Astrocyte (in vitro differentiated cells and primary cell): ENCODE measurements at regions not wholly inside any gene's neighbourhood (a gene's known extent, or its start where the extent isn't known, plus 50 kb on each side); places are given as distances from the start of the nearest gene placed in this dataset.

Experiments used
- DNase-seq: peaks from one replicate; pipeline ENCODE4 v3.0.0-alpha.2; 2010; ENCODE audit warnings: low read depth
- FAIRE-seq: peaks from 2 replicates; lab custom pipeline; 2011; peaks lifted over from hg19 to GRCh38; lab: Jason Lieb, UNC
- H2AFZ ChIP-seq: 2 replicates; pipeline ENCODE4 v1.6.0; 2012; ENCODE audit warnings: low read depth, low read length, inconsistent platforms
- H3K27ac ChIP-seq: 2 replicates; pipeline ENCODE4 v1.5.1; 2011; ENCODE audit warnings: low read depth, low read length, inconsistent platforms
- H3K27me3 ChIP-seq: 2 replicates; pipeline ENCODE4 v1.6.0; 2011; ENCODE audit warnings: low read length, inconsistent platforms; ENCODE audit not compliant: insufficient read depth
- H3K36me3 ChIP-seq: 2 replicates; pipeline ENCODE4 v1.5.1; 2011; ENCODE audit warnings: low read length, inconsistent platforms; ENCODE audit not compliant: insufficient read depth
- H3K4me1 ChIP-seq: 2 replicates; pipeline ENCODE4 v1.5.1; 2011; ENCODE audit warnings: low read length, inconsistent platforms; ENCODE audit not compliant: insufficient read depth
- H3K4me2 ChIP-seq: 2 replicates; pipeline ENCODE4 v1.6.0; 2012; ENCODE audit warnings: low read length, inconsistent platforms
- H3K4me3 ChIP-seq: 2 replicates; pipeline ENCODE4 v1.5.1; 2011; ENCODE audit warnings: low read depth, mild to moderate bottlenecking, low read length, inconsistent platforms; ENCODE audit not compliant: insufficient read depth
- H3K79me2 ChIP-seq: 2 replicates; pipeline ENCODE4 v1.6.0; 2012; ENCODE audit warnings: mild to moderate bottlenecking, low read length, inconsistent platforms; ENCODE audit not compliant: insufficient read depth
- H3K9ac ChIP-seq: 2 replicates; pipeline ENCODE4 v1.6.0; 2012; ENCODE audit warnings: mild to moderate bottlenecking, low read length, inconsistent platforms
- H3K9me3 ChIP-seq: 2 replicates; pipeline ENCODE4 v1.5.1; 2012; ENCODE audit warnings: low read depth, mild to moderate bottlenecking, low read length, inconsistent platforms; ENCODE audit not compliant: insufficient read depth
- H4K20me1 ChIP-seq: 2 replicates; pipeline ENCODE4 v1.6.0; 2012; ENCODE audit warnings: low read length, inconsistent platforms; ENCODE audit not compliant: insufficient read depth
- H3K27ac Mint-ChIP-seq: one replicate; pipeline ENCODE4 v1.8.0; 2021; ENCODE audit warnings: mild to moderate bottlenecking, mixed read lengths; ENCODE audit not compliant: unreplicated experiment
- H3K27me3 Mint-ChIP-seq: one replicate; pipeline ENCODE4 v1.8.0; 2021; ENCODE audit warnings: low read depth, mixed read lengths; ENCODE audit not compliant: unreplicated experiment
- H3K36me3 Mint-ChIP-seq: one replicate; pipeline ENCODE4 v1.8.0; 2021; ENCODE audit warnings: low read depth, mixed read lengths; ENCODE audit not compliant: unreplicated experiment
- H3K4me1 Mint-ChIP-seq: one replicate; pipeline ENCODE4 v1.8.0; 2021; ENCODE audit warnings: low read depth, mixed read lengths; ENCODE audit not compliant: unreplicated experiment
- H3K4me3 Mint-ChIP-seq: one replicate; pipeline ENCODE4 v1.8.0; 2021; ENCODE audit warnings: mild to moderate bottlenecking, moderate library complexity, mixed read lengths; ENCODE audit not compliant: unreplicated experiment
- H3K9me3 Mint-ChIP-seq: one replicate; pipeline ENCODE4 v1.8.0; 2021; ENCODE audit warnings: mild to moderate bottlenecking, mixed read lengths; ENCODE audit not compliant: unreplicated experiment
- EZH2 ChIP-seq: IDR thresholded peaks from 2 replicates; pipeline ENCODE4 v1.6.1; 2012; ENCODE audit warnings: mild to moderate bottlenecking, low read length, inconsistent platforms; ENCODE audit not compliant: insufficient read depth
- TF ChIP-seq, protein P1 (sequence below): IDR thresholded peaks from 2 replicates; pipeline ENCODE4 v1.5.1; 2011; ENCODE audit warnings: low read depth, mild to moderate bottlenecking, inconsistent platforms, low read length, moderate library complexity; ENCODE audit not compliant: insufficient read depth

DNA sequence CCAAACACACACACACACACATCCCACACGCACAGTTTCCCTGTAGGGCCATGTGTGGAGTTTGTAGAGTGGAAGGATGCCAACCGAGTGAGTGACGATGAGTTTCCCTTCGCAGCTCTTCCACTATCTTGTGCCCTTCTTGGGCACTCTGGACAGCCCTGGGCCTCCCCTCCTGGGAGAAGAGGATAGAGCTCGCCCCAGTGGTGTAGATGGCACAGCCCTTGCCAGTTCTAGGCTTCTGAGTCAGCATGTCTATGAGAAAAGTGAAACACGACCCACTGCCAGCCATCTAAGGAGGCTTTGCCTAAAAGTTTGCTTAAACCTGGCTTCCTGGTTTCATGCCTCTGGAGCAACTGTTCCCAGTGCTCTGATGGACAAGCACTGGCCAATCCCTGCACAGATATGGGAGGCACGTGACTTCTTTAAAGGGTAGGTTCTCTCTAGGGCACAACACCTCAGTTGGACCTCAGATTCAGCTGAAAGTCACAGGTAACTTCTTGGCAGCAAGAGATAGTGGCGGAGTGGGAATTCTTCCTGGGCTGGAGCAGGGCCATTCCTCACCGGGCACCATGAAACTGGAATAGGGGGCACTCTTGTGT lies 195.9 kb upstream of the GALNT2 start:
- no peaks in the 10 kb centered on the region for H3K79me2 ChIP-seq
- Mint-ChIP-seq H3K27ac (no peak overlapping the region), H3K36me3 (peaks cover 3% of the 10 kb centered on the region), H3K27me3 (no peaks in the 10 kb centered on the region), H3K4me1 (peaks cover 14% of the 10 kb centered on the region), H3K9me3 (no peaks in the 10 kb centered on the region), H3K4me3 (no peak overlapping the region)
- no peaks in the 10 kb centered on the region for H3K36me3 ChIP-seq
- H3K9me3 ChIP-seq, result peaks cover 3% of the 10 kb centered on the region
- H3K4me3 ChIP-seq, result no peak overlapping the region
- TF ChIP-seq EZH2, result no peak
- TF ChIP-seq, protein P1, sequence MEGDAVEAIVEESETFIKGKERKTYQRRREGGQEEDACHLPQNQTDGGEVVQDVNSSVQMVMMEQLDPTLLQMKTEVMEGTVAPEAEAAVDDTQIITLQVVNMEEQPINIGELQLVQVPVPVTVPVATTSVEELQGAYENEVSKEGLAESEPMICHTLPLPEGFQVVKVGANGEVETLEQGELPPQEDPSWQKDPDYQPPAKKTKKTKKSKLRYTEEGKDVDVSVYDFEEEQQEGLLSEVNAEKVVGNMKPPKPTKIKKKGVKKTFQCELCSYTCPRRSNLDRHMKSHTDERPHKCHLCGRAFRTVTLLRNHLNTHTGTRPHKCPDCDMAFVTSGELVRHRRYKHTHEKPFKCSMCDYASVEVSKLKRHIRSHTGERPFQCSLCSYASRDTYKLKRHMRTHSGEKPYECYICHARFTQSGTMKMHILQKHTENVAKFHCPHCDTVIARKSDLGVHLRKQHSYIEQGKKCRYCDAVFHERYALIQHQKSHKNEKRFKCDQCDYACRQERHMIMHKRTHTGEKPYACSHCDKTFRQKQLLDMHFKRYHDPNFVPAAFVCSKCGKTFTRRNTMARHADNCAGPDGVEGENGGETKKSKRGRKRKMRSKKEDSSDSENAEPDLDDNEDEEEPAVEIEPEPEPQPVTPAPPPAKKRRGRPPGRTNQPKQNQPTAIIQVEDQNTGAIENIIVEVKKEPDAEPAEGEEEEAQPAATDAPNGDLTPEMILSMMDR, result no peak
- no peak overlapping the region for H2AFZ ChIP-seq
- H3K27ac ChIP-seq, result no peak overlapping the region
- H3K9ac ChIP-seq, result no peak overlapping the region
- H3K27me3 ChIP-seq, result no peaks in the 10 kb centered on the region
- no peak overlapping the region for H3K4me2 ChIP-seq
- no peak for FAIRE-seq
- H4K20me1 ChIP-seq, result no peaks in the 10 kb centered on the region
- no peaks in the 10 kb centered on the region for H3K4me1 ChIP-seq
- no peak for DNase-seq

DNA sequence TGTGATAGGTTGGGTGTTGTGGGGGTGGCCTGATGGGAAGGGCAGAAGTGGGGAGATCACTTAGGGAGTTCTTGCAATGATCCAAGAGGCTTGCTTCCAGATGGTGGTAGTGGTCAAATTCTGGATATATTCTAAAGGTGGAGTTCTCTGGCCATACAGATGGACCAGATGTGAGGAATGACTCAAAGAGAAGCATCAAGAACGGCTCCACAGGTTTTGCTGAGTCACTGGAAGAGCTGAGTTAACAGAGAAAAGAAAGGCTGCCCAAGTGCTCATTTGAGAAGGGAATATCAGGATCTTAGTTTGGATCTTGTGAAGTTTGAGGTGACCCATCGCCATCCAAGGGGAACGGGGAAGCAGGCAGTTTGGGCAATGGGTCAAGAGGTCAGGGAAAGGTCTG lies 192.9 kb upstream of the GALNT2 start:
- no peak overlapping the region for H3K27ac Mint-ChIP-seq
- no peak for FAIRE-seq

DNA sequence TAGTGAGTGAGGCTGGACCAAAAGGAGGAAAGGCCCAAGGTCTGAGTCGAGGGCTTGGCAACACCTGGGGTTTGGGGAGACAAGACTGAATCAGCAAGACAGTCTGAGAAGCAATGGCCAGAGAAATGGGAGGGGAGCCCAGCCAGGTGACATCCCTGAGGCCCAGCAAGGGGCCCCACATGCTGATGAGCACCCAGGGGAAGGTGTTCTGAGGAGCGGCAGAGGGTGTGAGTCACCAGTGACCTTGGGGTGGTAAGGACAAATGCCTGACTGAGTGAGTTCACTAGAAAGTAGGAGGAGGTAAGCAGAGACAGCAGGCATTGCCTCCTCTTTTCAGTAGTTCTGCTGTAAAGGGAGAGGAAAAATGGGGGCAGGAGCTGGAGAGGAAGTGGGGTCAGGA lies 192.4 kb upstream of the GALNT2 start:
- FAIRE-seq (no peak), DNase-seq (no peak)
- Histone ChIP-seq H3K36me3 (no peaks in the 10 kb centered on the region), H3K9me3 (peaks cover 3% of the 10 kb centered on the region), H3K27me3 (peaks cover 6% of the 10 kb centered on the region), H3K27ac (no peak overlapping the region), H4K20me1 (no peaks in the 10 kb centered on the region), H3K79me2 (no peaks in the 10 kb centered on the region), H3K4me1 (no peaks in the 10 kb centered on the region), H3K4me2 (no peak overlapping the region), H3K9ac (peak overlapping the region; percentile 2), H2AFZ (no peak overlapping the region), H3K4me3 (no peak overlapping the region)
- TF ChIP-seq, protein P1, result no peak
- TF ChIP-seq EZH2, result no peak
- Mint-ChIP-seq H3K4me3 (no peak overlapping the region), H3K27me3 (peaks cover 6% of the 10 kb centered on the region), H3K9me3 (no peaks in the 10 kb centered on the region), H3K27ac (no peak overlapping the region), H3K4me1 (peaks cover 10% of the 10 kb centered on the region), H3K36me3 (no peaks in the 10 kb centered on the region)

More for the DNA sequence above, 192.9 kb upstream of the GALNT2 start:
- Mint-ChIP-seq H3K27me3 (peaks cover 6% of the 10 kb centered on the region), H3K9me3 (no peaks in the 10 kb centered on the region), H3K4me3 (no peak overlapping the region), H3K4me1 (peaks cover 12% of the 10 kb centered on the region), H3K36me3 (no peaks in the 10 kb centered on the region)
- DNase-seq, result no peak
- TF ChIP-seq, protein P1, result no peak
- no peak for TF ChIP-seq EZH2
- H3K27me3 ChIP-seq, result peaks cover 6% of the 10 kb centered on the region
- H3K79me2 ChIP-seq, result no peaks in the 10 kb centered on the region
- H3K36me3 ChIP-seq, result no peaks in the 10 kb centered on the region
- no peak overlapping the region for H3K27ac ChIP-seq
- no peaks in the 10 kb centered on the region for H3K4me1 ChIP-seq
- peak overlapping the region; percentile 2 for H3K9ac ChIP-seq
- H3K9me3 ChIP-seq, result peaks cover 3% of the 10 kb centered on the region
- H2AFZ ChIP-seq, result no peak overlapping the region
- H3K4me2 ChIP-seq, result no peak overlapping the region
- no peak overlapping the region for H3K4me3 ChIP-seq
- H4K20me1 ChIP-seq, result no peaks in the 10 kb centered on the region
